Epithelial cell of proximal tubule (primary cell): ENCODE measurements at regions not wholly inside any gene's neighbourhood (a gene's known extent, or its start where the extent isn't known, plus 50 kb on each side); places are given as distances from the start of the nearest gene placed in this dataset.
"Not testable (repeated sequence)": the region's sequence is repeated elsewhere in the genome, so short reads cannot be mapped to it uniquely, and the experiment has no call there.

Source experiments
- DNase-seq: peaks from one replicate; pipeline ENCODE4 v3.0.0-alpha.2; 2011; ENCODE audit warnings: low read depth
- H3K4me3 ChIP-seq: 2 replicates; pipeline ENCODE4 v1.5.1; 2011; ENCODE audit warnings: low read depth, mild to moderate bottlenecking, low read length
- TF ChIP-seq, protein P1 (sequence below): conservative IDR thresholded peaks from 2 replicates; pipeline ENCODE4 v1.5.1; 2012; ENCODE audit warnings: low read depth, mild to moderate bottlenecking, low read length

GRCh38 chr9:25816439-25816838 is 138.2 kb upstream of the TUSC1 start:
- no peak overlapping the region for H3K4me3 ChIP-seq
- TF ChIP-seq, protein P1, sequence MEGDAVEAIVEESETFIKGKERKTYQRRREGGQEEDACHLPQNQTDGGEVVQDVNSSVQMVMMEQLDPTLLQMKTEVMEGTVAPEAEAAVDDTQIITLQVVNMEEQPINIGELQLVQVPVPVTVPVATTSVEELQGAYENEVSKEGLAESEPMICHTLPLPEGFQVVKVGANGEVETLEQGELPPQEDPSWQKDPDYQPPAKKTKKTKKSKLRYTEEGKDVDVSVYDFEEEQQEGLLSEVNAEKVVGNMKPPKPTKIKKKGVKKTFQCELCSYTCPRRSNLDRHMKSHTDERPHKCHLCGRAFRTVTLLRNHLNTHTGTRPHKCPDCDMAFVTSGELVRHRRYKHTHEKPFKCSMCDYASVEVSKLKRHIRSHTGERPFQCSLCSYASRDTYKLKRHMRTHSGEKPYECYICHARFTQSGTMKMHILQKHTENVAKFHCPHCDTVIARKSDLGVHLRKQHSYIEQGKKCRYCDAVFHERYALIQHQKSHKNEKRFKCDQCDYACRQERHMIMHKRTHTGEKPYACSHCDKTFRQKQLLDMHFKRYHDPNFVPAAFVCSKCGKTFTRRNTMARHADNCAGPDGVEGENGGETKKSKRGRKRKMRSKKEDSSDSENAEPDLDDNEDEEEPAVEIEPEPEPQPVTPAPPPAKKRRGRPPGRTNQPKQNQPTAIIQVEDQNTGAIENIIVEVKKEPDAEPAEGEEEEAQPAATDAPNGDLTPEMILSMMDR, result no peak
- no peak for DNase-seq

DNA sequence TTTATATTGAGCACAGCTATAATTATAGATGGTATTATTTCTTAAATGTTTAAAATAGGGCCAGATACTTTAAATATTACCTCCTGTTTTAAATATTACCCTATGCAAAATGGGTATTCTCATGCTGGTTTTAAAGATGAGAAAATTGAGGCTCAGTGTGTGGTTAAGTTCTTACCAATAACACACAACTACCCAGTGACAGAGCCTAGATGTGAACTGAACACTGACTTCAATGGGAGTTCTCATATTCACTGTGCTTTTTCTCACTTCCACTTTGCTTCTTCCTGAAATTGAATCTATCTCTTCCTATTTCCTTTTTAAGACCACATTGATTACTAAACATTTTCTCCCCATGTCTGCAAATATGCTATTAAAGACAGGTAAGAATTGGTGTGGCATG is 135.8 kb upstream of the TUSC1 start:
- TF ChIP-seq, protein P1, result no peak
- DNase-seq, result no peak
- no peak overlapping the region for H3K4me3 ChIP-seq

DNA sequence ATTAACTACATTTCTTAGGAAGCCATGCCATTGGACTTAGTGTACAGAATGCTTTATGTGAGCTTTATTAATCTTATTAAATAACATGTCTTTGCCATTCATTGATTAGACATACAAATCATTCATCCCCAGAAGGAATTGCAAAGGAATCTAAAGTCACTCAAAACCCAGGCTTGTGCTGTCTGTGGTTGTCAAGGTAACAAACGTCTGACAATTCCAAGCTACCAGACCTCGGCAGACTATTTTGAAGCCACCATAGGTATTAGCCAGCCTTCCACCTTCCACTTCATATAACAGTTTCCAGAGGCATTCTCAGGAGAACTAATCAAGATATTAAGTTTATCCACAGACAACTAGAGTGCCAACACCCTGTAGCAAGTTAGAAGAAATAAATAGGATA is 135.2 kb upstream of the TUSC1 start:
- no peak for DNase-seq
- TF ChIP-seq, protein P1, result no peak

DNA sequence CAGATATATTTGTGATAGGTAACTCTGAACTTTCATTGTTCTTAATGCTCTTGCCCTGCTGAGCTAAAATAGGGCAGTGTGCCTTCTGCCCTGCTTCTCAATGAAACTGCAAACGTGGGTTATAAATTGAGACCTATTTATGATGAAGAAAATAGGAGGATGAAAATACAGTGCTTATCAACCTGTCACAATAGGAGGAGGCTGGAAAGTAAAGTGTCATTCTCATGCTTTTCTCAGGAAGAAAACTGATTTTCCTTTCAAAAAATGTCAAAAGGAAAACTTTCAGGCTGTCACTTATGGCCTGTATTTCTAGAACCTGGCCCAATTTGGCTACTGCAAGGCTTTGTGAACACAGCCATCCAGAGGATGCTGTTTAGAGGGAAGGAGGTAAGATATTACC is 130.3 kb upstream of the TUSC1 start:
- TF ChIP-seq, protein P1, result no peak
- DNase-seq, result no peak
- no peak overlapping the region for H3K4me3 ChIP-seq

More for the DNA sequence above, 135.2 kb upstream of the TUSC1 start:
- no peak overlapping the region for H3K4me3 ChIP-seq

GRCh38 chr9:25804856-25805255 is 126.6 kb upstream of the TUSC1 start:
- H3K4me3 ChIP-seq, result no peak overlapping the region
- TF ChIP-seq, protein P1, result no peak
- no peak for DNase-seq

GRCh38 chr9:25801989-25802388 is 123.7 kb upstream of the TUSC1 start:
- DNase-seq, H3K4me3 ChIP-seq: not testable (repeated sequence)

DNA sequence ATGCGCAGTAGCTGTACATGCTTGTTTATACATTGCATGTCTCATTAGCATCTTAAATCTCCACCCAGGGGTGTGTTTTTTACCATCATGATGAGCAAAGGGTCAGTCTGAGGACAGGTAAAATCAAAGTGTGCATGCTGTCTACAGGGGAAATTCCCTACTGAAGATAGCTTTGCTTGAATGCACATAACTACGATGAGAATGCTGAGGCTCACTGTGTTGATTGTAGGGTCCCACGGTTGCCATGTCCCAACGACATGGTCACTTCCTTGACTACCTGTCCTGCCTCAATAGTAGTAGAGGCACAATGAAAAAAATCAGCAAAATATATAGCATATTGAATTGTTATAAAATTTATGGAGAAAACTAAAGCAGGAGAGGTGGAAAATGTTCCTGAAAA is 95.6 kb upstream of the TUSC1 start:
- TF ChIP-seq, protein P1, result no peak
- no peak overlapping the region for H3K4me3 ChIP-seq
- DNase-seq, result no peak

DNA sequence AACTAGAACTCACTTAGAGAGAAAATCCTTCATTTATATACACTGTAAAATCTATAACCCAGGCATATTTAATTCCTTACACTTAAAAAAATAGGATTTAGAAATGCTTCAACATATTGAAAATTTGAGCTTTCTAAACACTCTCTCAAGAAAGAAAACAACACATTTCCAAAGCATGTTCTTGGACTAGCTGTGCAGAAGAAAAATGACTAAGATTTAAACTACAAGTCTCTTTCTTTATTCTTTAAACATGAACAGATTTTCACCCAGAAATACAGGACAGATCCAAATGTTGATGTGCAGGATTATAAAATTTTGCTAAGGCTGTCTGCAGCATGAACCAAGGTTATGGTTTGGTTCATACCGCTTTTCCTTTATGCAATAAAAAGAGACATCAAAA is 77.7 kb upstream of the TUSC1 start:
- no peak overlapping the region for H3K4me3 ChIP-seq
- no peak for DNase-seq
- TF ChIP-seq, protein P1, result no peak
